PFSK-1 (cell line): ENCODE measurements at regions not wholly inside any gene's neighbourhood (a gene's known extent, or its start where the extent isn't known, plus 50 kb on each side); places are given as distances from the start of the nearest gene placed in this dataset.

Source experiments
- FOXP2 ChIP-seq: optimal IDR thresholded peaks from 2 replicates; pipeline ENCODE3; 2011; ENCODE audit warnings: borderline replicate concordance, control low read depth, inconsistent platforms; ENCODE audit not compliant: insufficient read depth; ENCODE audit errors: extremely low read length, extremely low read depth
- POLR2AphosphoS5 ChIP-seq: IDR thresholded peaks from 2 replicates; pipeline ENCODE4 v1.6.1; 2012; ENCODE audit warnings: low read depth, mild to moderate bottlenecking, control low read depth, low read length, moderate library complexity
- REST ChIP-seq, 2 experiments: IDR thresholded peaks; 2 replicates each; pipeline versions ENCODE4 v1.6.1 to v1.8.0; 2011 to 2012; ENCODE audit warnings: low read depth in 2 of 2, low read length in 2 of 2, control low read depth in 1 of 2, inconsistent platforms in 1 of 2, mild to moderate bottlenecking in 1 of 2, moderate library complexity in 1 of 2; ENCODE audit not compliant: insufficient read depth in 1 of 2
- SIN3A ChIP-seq: IDR thresholded peaks from 2 replicates; pipeline ENCODE4 v1.6.1; 2012; ENCODE audit warnings: mild to moderate bottlenecking, low read length, moderate library complexity, borderline replicate concordance; ENCODE audit not compliant: insufficient read depth
- TAF1 ChIP-seq: IDR thresholded peaks from 2 replicates; pipeline ENCODE4 v1.6.1; 2012; ENCODE audit warnings: low read length, control low read depth, borderline replicate concordance; ENCODE audit not compliant: insufficient read depth

- TF ChIP-seq POLR2AphosphoS5 (no peak), TAF1 (no peak), REST (IDR thresholded peaks at IDR 0.05; ENCODE audit: insufficient read depth in 1 of 2, low read depth in 2 of 2, low read length in 2 of 2) (no peak), SIN3A (no peak), FOXP2 (no peak)
Measured at GRCh38 chr4:74517996-74518395, 73.1 kb downstream of the AREG start.
